ENCODE measurements at regions not wholly inside any gene's neighbourhood (a gene's known extent, or its start where the extent isn't known, plus 50 kb on each side); places are given as distances from the start of the nearest gene placed in this dataset.

DNA sequence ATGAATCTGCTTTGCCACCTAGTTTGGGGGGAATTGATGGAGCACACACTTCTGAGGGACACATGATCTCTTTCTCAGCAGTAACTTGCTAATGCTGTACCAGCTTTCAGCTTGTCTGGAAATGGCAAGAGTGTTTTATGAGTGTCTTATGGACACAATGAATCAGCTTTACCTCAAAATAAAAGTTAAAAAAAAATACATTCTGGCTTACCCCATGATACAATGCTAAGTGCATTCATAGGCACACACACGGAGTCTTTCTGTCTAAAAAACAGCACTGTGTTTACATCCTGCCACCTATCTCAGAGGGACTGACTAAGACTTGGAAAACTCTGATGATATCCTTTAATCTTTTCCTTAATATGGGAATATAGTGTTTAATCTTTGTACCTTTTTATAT lies 455.5 kb upstream of the ADAMTS5 start:
- H3F3A ChIP-seq (replicated peaks; ENCODE audit: low read depth) = no peaks in the 10 kb centered on the region
- no peaks in the 10 kb centered on the region for H3K9me3 Mint-ChIP-seq
- no peaks in the 10 kb centered on the region for H3K36me3 Mint-ChIP-seq (ENCODE audit: low read depth)
- peaks cover 3% of the 10 kb centered on the region for H3K27me3 Mint-ChIP-seq (ENCODE audit: insufficient read depth, low read depth, poor library complexity)
- no peaks in the 10 kb centered on the region for H3K27me3 ChIP-seq (ENCODE audit: insufficient read depth)
- DNase-seq (ENCODE audit: low spot score) (no peak), ATAC-seq (no peak)
- H3K4me2 ChIP-seq = no peak overlapping the region
- H3K79me2 ChIP-seq (replicated peaks; ENCODE audit: insufficient read depth) = no peaks in the 10 kb centered on the region
- no peaks in the 10 kb centered on the region for H3K36me3 ChIP-seq (ENCODE audit: insufficient read depth)
- H3K9me2 ChIP-seq (ENCODE audit: insufficient read depth) = no peaks in the 10 kb centered on the region
- H3K4me1 Mint-ChIP-seq = peaks cover 24% of the 10 kb centered on the region
- H3K27ac ChIP-seq (ENCODE audit: low read depth) = no peak overlapping the region
- no peak overlapping the region for H3K4me3 ChIP-seq
- no peak overlapping the region for H2AFZ ChIP-seq
- H4K20me1 ChIP-seq (replicated peaks; ENCODE audit: insufficient read depth) = no peaks in the 10 kb centered on the region
- peaks cover 16% of the 10 kb centered on the region for H3K4me1 ChIP-seq (ENCODE audit: insufficient read depth)
- no peak overlapping the region for H3K4me3 Mint-ChIP-seq
- no peak overlapping the region for H3K27ac Mint-ChIP-seq
- TF ChIP-seq POLR2AphosphoS5 (IDR thresholded peaks at IDR 0.05; ENCODE audit: low read depth) = no peak
- TF ChIP-seq CTCF (conservative IDR thresholded peaks at IDR 0.05; ENCODE audit: low read depth in 2 of 2) = no peak
- TF ChIP-seq ETS1 (IDR thresholded peaks at IDR 0.05) = no peak
- TF ChIP-seq JUNB (IDR thresholded peaks at IDR 0.05; ENCODE audit: unreplicated experiment) = no peak
- TF ChIP-seq, protein P1, sequence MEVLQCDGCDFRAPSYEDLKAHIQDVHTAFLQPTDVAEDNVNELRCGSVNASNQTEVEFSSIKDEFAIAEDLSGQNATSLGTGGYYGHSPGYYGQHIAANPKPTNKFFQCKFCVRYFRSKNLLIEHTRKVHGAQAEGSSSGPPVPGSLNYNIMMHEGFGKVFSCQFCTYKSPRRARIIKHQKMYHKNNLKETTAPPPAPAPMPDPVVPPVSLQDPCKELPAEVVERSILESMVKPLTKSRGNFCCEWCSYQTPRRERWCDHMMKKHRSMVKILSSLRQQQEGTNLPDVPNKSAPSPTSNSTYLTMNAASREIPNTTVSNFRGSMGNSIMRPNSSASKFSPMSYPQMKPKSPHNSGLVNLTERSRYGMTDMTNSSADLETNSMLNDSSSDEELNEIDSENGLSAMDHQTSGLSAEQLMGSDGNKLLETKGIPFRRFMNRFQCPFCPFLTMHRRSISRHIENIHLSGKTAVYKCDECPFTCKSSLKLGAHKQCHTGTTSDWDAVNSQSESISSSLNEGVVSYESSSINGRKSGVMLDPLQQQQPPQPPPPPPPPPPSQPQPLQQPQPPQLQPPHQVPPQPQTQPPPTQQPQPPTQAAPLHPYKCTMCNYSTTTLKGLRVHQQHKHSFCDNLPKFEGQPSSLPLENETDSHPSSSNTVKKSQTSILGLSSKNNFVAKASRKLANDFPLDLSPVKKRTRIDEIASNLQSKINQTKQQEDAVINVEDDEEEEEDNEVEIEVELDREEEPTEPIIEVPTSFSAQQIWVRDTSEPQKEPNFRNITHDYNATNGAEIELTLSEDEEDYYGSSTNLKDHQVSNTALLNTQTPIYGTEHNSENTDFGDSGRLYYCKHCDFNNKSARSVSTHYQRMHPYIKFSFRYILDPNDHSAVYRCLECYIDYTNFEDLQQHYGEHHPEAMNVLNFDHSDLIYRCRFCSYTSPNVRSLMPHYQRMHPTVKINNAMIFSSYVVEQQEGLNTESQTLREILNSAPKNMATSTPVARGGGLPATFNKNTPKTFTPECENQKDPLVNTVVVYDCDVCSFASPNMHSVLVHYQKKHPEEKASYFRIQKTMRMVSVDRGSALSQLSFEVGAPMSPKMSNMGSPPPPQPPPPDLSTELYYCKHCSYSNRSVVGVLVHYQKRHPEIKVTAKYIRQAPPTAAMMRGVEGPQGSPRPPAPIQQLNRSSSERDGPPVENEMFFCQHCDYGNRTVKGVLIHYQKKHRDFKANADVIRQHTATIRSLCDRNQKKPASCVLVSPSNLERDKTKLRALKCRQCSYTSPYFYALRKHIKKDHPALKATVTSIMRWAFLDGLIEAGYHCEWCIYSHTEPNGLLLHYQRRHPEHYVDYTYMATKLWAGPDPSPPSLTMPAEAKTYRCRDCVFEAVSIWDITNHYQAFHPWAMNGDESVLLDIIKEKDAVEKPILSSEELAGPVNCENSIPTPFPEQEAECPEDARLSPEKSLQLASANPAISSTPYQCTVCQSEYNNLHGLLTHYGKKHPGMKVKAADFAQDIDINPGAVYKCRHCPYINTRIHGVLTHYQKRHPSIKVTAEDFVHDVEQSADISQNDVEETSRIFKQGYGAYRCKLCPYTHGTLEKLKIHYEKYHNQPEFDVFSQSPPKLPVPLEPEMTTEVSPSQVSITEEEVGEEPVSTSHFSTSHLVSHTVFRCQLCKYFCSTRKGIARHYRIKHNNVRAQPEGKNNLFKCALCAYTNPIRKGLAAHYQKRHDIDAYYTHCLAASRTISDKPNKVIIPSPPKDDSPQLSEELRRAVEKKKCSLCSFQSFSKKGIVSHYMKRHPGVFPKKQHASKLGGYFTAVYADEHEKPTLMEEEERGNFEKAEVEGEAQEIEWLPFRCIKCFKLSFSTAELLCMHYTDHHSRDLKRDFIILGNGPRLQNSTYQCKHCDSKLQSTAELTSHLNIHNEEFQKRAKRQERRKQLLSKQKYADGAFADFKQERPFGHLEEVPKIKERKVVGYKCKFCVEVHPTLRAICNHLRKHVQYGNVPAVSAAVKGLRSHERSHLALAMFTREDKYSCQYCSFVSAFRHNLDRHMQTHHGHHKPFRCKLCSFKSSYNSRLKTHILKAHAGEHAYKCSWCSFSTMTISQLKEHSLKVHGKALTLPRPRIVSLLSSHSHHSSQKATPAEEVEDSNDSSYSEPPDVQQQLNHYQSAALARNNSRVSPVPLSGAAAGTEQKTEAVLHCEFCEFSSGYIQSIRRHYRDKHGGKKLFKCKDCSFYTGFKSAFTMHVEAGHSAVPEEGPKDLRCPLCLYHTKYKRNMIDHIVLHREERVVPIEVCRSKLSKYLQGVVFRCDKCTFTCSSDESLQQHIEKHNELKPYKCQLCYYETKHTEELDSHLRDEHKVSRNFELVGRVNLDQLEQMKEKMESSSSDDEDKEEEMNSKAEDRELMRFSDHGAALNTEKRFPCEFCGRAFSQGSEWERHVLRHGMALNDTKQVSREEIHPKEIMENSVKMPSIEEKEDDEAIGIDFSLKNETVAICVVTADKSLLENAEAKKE (CRISPR knock-in tag; IDR thresholded peaks at IDR 0.05) = no peak
- TF ChIP-seq, protein P2, sequence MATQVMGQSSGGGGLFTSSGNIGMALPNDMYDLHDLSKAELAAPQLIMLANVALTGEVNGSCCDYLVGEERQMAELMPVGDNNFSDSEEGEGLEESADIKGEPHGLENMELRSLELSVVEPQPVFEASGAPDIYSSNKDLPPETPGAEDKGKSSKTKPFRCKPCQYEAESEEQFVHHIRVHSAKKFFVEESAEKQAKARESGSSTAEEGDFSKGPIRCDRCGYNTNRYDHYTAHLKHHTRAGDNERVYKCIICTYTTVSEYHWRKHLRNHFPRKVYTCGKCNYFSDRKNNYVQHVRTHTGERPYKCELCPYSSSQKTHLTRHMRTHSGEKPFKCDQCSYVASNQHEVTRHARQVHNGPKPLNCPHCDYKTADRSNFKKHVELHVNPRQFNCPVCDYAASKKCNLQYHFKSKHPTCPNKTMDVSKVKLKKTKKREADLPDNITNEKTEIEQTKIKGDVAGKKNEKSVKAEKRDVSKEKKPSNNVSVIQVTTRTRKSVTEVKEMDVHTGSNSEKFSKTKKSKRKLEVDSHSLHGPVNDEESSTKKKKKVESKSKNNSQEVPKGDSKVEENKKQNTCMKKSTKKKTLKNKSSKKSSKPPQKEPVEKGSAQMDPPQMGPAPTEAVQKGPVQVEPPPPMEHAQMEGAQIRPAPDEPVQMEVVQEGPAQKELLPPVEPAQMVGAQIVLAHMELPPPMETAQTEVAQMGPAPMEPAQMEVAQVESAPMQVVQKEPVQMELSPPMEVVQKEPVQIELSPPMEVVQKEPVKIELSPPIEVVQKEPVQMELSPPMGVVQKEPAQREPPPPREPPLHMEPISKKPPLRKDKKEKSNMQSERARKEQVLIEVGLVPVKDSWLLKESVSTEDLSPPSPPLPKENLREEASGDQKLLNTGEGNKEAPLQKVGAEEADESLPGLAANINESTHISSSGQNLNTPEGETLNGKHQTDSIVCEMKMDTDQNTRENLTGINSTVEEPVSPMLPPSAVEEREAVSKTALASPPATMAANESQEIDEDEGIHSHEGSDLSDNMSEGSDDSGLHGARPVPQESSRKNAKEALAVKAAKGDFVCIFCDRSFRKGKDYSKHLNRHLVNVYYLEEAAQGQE (IDR thresholded peaks at IDR 0.05; ENCODE audit: unreplicated experiment) = no peak
- TF ChIP-seq ZNF114 (CRISPR knock-in tag; IDR thresholded peaks at IDR 0.05) = no peak
- TF ChIP-seq NANOG (IDR thresholded peaks at IDR 0.05; ENCODE audit: borderline replicate concordance) = no peak
- no peak for TF ChIP-seq EZH2phosphoT487 (IDR thresholded peaks at IDR 0.05; ENCODE audit: unreplicated experiment)
- no peak for TF ChIP-seq CREB1 (CRISPR knock-in tag; IDR thresholded peaks at IDR 0.05; ENCODE audit: low read depth)
- TF ChIP-seq STAT1 (IDR thresholded peaks at IDR 0.05; ENCODE audit: unreplicated experiment) = no peak
- TF ChIP-seq ZNF331 (CRISPR knock-in tag; IDR thresholded peaks at IDR 0.05; ENCODE audit: low read depth) = no peak
- TF ChIP-seq EZH2 (IDR thresholded peaks at IDR 0.05; ENCODE audit: low read depth, unreplicated experiment) = no peak

Data from GM23338 (cell line).